ENCODE measurements at regions not wholly inside any gene's neighbourhood (a gene's known extent, or its start where the extent isn't known, plus 50 kb on each side); places are given as distances from the start of the nearest gene placed in this dataset.

- no peak for DNase-seq (ENCODE audit: low read depth)
These were observed 374.7 kb downstream of the ALG10 start for GRCh38 chr12:34396861-34397590.

GRCh38 chr12:34397591-34398365 is 375.5 kb downstream of the ALG10 start:
- no peak for DNase-seq (ENCODE audit: low read depth)

- no peak for DNase-seq (ENCODE audit: low read depth)
These were observed 376.0 kb downstream of the ALG10 start for GRCh38 chr12:34398366-34398705.

DNA sequence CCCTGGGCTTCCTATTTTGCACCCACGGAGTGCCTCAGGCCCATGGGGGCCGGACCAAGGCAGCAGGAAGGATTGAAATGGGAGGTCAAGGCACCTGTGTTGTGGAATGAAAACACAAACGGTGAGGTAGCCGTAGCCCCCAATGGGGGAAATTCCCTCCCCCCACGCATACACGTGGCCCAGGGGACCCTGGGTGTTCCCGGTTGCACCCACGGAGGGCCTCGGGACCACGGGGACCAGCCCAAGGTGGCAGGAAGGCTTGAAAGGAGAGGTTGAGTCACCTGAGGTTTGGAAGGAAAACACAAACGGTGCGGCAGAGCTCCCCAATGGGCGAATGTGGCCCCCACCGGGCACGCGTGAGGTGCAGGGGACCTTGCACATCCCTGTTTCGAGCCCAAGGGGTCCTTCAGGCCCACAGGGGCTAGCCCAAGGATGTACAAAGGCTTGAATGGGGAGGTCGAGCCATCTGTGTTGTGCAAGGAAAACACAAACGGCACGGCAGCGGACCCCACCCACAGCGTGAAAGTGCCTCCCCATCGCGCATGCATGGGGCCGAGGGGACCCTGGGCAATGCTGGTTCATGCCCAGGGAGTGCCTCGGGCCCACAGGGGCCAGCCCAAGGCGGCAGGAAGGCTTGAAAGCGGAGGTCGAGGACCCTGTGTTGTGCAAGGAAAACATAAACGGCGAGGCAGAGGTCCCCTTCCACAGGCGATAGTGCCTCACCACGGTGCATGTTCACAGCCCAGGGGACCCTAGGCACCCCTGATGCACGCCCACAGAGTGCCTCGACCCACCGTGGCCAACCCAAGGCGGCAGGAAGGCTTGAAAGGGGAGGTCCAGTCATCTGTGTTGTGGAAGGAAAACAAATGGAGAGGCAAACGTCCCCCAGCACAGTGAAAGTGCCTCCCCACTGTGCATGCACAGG is 376.7 kb downstream of the ALG10 start:
- DNase-seq (ENCODE audit: low read depth), result no peak

GRCh38 chr12:34399631-34400410 is 377.5 kb downstream of the ALG10 start:
- DNase-seq (ENCODE audit: low read depth), result no peak

DNA sequence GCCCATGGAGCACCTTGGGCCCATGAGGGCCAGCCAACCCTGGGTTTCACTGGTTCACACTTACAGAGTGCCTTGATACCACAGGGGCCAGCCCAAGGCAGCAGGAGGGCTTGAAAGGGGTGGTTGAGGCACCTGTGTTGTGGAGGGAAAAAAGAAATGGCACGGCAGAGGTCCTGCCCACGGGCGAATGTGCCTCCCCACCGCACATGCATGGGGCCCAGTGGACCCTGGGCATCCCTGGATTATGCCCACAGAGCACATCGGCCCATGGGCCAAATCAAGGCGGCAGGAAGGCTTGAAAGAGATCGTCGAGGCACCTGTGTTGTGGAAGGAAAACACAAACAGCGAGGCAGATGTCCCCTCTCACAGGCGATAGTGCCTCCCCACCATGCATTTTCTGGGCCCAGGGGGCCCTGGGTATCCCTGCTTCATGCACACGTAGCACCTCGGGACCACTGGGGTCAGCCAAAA is 378.1 kb downstream of the ALG10 start:
- no peak for DNase-seq (ENCODE audit: low read depth)

GRCh38 chr12:34400986-34401658 is 378.8 kb downstream of the ALG10 start:
- DNase-seq (ENCODE audit: low read depth), result no peak

DNA sequence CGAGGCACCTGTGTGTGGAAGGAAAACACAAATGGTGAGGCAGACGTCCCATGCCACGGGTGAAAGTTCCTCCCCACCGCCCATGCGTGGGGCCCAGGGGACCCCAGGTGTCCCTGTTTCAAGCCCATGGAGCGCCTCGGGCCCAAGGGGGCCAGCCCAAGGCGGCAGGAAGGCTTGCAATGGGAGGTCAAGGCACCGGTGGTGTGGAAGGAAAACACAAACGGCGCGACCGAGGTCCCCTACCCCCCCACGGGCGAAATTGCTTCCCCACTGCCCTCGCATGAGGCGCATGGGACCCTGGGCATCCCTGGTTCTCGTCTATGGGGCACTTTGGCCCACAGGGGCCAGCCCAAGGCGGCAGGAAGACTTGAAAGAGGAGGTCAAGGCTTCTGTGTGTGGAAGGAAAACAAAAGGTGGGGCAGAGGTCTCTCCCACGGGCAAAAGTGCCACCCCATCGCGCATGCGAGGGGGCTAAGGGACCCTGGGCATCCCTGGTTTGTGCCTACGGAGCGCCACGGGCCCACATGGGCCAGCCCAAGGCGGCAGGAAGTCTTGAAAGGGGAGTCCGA is 379.4 kb downstream of the ALG10 start:
- DNase-seq (ENCODE audit: low read depth), result no peak

GRCh38 chr12:34402228-34402898 is 380.1 kb downstream of the ALG10 start:
- no peak for DNase-seq (ENCODE audit: low read depth)

DNA sequence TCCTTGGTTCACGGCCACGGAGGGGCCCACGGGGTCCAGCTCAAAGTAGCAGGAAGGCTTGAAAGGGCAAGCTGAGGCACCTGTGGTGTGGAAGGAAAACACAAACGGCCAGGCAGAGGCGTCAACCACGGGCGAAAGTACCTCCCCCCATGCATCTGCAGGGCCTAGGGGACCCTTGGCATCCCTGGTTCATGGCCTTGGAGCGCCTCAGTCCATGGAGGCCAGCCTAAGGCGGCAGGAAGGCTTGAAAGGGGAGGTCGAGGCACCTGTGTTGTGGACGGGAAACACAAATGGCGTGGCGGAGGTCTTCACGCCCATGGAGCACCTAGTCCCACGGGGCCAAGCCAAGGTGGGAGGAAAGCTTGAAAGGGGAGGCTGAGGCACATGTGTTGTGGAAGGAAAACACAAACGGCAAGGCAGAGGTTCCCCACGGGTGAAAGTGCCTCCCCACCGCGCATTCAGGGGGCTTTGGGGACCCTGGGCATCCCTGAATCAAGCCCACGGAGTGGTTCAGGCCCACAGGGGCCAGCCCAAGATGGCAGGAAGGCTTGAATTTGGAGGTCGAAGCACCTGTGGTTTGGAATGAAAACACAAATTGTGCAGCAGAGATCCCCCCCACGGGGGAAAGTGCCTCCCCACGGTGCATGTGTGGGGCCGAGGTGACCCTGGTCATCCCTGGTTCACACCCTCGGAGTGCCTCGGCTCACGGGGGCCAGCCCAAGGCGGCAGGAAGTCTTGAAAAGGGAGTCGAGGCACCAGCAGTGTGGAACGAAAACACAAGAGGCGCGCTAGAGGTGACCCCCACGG is 380.8 kb downstream of the ALG10 start:
- no peak for DNase-seq (ENCODE audit: low read depth)

DNA sequence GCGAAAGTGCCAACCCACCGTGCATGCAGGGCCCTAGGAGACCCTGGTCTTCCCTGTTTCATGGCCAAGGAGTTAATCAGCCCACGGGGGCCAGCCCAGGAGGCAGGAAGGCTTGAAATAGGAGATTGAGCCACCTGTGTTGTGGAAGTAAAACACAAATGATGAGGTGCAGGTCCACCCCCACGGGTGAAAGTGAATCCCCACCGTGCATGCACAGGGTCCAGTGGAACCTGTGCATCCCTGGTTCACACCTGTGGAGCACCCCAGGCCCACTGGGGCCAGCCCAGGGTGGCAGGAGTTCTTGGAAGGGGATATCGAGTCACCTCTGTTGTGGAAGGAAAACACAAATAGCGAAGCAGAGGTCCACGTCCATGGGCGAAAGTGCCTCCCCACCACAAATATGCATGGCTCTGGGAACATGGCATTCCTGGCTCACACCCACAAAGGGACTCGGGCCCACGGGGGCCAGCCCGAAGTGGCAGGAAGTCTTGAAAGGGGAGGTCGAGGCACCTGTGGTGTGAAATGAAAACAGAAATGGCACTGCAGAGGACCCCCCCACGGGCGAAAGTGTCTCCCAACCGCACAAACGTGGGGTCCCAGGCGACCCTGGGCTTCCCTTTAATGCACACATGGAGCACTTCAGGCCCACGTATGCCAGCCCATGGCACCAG is 381.5 kb downstream of the ALG10 start:
- no peak for DNase-seq (ENCODE audit: low read depth)

GRCh38 chr12:34404377-34405285 is 382.3 kb downstream of the ALG10 start:
- no peak for DNase-seq (ENCODE audit: low read depth)

DNA sequence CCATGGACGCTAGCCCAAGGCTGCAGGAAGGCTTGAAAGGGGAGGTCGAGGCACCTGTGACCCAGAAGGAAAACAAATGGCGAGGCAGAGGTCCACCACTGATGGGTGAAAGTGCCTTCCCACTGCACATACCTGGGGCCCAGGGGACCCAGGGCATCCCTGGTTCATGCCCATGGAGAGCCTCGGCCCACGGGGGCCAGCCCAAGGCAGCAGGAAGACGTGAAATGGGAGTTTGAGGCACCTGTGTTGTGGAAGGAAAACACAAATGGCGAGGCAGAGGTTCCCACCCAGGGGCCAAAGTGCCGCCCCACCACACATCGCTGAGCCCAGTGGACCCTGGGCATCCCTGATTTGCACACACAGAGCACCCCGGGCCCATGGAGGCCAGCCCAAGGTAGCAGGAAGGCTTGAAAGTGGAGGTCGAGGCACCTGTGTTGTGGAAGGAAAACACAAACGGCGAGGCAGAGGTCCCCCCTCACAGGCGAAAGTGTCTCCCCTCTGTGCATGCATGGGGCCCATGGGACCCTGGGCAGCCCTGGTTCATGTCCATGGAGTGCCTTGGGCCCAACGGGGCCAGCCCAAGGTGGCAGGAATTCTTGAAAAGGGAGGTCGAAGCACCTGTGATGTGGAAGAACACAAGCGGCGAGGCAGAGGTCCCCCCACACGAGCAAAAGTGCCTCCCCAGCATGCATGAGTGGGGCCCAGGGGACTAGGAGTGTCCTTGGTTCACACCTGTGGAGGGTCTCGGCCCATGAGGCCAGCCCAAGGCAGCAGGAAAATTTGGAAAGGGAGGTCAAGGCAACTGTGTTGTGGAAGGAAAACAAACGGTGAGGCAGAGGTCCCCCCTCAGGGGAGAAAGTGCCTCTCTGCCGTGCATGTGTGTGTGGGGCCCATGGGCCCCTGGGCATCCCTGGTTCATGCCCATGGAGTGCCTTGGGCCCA is 383.3 kb downstream of the ALG10 start:
- no peak for DNase-seq (ENCODE audit: low read depth)

DNA sequence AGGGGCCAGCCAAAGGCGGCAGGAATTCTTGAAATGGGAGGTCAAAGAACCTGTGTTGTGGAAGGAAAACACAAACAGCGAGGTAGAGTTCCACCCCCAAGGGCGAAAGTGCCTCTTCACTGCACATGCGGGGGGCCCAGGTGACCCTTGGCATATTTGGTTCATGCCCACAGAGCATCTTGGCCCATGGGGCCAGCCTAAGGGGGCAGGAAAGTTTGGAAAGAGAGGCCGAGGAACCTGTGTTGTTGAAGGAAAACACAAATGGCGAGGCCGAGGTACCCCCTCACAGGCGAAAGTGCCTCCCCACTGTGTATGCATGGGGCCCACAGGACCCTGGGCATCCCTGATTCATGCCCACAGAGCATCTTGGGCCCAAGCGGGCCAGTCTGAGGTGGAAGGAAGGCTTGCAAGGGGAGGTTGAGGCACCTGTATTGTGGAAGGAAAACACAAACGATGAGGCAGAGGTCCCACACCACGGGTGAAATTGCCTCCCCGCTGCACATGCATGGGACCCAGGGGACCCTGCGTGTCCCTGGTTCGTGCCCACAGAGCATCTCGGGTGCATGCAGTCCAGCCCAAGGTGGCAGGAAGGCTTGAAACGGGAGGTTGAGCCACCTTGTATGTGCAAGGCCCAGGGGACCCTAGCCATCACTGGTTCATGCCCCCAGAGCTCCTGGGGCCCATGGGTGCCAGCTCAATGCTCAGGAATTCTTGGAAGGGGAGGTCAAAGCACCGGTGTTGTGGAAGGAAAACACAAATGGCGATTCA is 384.1 kb downstream of the ALG10 start:
- DNase-seq (ENCODE audit: low read depth), result no peak

GRCh38 chr12:34406996-34407300 is 384.7 kb downstream of the ALG10 start:
- no peak for DNase-seq (ENCODE audit: low read depth)

- no peak for DNase-seq (ENCODE audit: low read depth)
These were observed 385.5 kb downstream of the ALG10 start for GRCh38 chr12:34407813-34408212.
